ENCODE measurements at regions not wholly inside any gene's neighbourhood (a gene's known extent, or its start where the extent isn't known, plus 50 kb on each side); places are given as distances from the start of the nearest gene placed in this dataset.

- H3K4me1 ChIP-seq (ENCODE audit: low read depth) = peaks cover 22% of the 10 kb centered on the region
- no peak overlapping the region for H3K4me3 ChIP-seq
- no peak overlapping the region for H3K27ac ChIP-seq
- TF ChIP-seq, protein P1, sequence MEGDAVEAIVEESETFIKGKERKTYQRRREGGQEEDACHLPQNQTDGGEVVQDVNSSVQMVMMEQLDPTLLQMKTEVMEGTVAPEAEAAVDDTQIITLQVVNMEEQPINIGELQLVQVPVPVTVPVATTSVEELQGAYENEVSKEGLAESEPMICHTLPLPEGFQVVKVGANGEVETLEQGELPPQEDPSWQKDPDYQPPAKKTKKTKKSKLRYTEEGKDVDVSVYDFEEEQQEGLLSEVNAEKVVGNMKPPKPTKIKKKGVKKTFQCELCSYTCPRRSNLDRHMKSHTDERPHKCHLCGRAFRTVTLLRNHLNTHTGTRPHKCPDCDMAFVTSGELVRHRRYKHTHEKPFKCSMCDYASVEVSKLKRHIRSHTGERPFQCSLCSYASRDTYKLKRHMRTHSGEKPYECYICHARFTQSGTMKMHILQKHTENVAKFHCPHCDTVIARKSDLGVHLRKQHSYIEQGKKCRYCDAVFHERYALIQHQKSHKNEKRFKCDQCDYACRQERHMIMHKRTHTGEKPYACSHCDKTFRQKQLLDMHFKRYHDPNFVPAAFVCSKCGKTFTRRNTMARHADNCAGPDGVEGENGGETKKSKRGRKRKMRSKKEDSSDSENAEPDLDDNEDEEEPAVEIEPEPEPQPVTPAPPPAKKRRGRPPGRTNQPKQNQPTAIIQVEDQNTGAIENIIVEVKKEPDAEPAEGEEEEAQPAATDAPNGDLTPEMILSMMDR (IDR thresholded peaks at IDR 0.05; ENCODE audit: low read depth, low read length) = no peak
- H3K36me3 ChIP-seq = no peaks in the 10 kb centered on the region
- DNase-seq (ENCODE audit: low read depth in 1 of 2, low spot score in 1 of 2) = no peak
- no peaks in the 10 kb centered on the region for H3K27me3 ChIP-seq
- H3K9me3 ChIP-seq (ENCODE audit: low read depth) = no peaks in the 10 kb centered on the region
Observed at GRCh38 chrX:117376460-117376859, 740.1 kb downstream of the KLHL13 start.

DNA sequence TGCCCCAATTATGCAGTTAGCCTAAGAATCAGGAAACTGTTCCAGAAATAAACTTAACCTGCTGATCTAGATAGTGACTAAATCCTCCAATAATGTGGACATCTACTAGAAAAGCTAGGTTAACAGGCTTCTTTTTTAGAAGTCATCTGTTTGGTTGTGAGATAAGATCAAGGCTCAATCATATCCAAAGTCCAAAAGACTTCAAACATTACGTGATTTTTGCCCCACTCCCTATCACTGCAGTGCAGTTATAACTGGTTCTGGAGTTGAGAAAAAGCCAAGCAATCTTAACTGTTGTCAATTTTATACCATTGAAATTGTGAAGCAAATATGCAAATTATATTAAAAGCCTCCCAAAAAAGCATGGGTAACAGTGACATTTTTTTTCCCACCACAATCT is 781.4 kb downstream of the KLHL13 start:
- H3K4me3 ChIP-seq = no peak overlapping the region
- H3K36me3 ChIP-seq = no peaks in the 10 kb centered on the region
- no peak for DNase-seq (ENCODE audit: low read depth in 1 of 2, low spot score in 1 of 2)
- TF ChIP-seq, protein P1 (IDR thresholded peaks at IDR 0.05; ENCODE audit: low read depth, low read length) = no peak
- H3K4me1 ChIP-seq (ENCODE audit: low read depth) = no peaks in the 10 kb centered on the region
- no peaks in the 10 kb centered on the region for H3K27me3 ChIP-seq
- no peaks in the 10 kb centered on the region for H3K9me3 ChIP-seq (ENCODE audit: low read depth)
- no peak overlapping the region for H3K27ac ChIP-seq

GRCh38 chrX:117327373-117327772 is 789.2 kb downstream of the KLHL13 start:
- H3K4me1 ChIP-seq (ENCODE audit: low read depth) = no peaks in the 10 kb centered on the region
- no peaks in the 10 kb centered on the region for H3K27me3 ChIP-seq
- H3K4me3 ChIP-seq = no peak overlapping the region
- DNase-seq (ENCODE audit: low read depth in 1 of 2, low spot score in 1 of 2) = no peak
- H3K36me3 ChIP-seq = no peaks in the 10 kb centered on the region
- no peaks in the 10 kb centered on the region for H3K9me3 ChIP-seq (ENCODE audit: low read depth)
- TF ChIP-seq, protein P1 (IDR thresholded peaks at IDR 0.05; ENCODE audit: low read depth, low read length) = no peak
- no peak overlapping the region for H3K27ac ChIP-seq

DNA sequence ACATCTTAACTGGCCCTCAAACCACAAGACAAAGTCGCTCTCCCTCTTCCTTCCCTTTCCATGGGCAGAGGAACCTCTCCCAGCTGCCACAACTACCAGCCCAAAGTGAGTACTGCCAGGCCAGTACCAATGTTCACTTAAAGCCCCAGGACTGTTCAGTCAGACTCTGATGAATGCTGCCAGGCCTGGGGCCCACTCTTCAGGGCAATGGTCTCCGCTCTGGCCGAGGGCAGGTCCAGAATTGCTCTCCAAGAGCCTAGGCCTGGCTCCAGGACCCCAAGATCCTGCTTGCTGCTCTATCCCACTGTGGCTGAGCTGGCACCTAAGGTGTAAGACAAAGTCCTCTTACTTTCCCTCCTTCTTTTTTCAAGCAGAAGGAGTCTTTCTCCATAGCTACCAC is 790.9 kb downstream of the KLHL13 start:
- no peak overlapping the region for H3K4me3 ChIP-seq
- H3K4me1 ChIP-seq (ENCODE audit: low read depth) = no peaks in the 10 kb centered on the region
- TF ChIP-seq, protein P1 (IDR thresholded peaks at IDR 0.05; ENCODE audit: low read depth, low read length) = no peak
- H3K27me3 ChIP-seq = no peaks in the 10 kb centered on the region
- no peaks in the 10 kb centered on the region for H3K9me3 ChIP-seq (ENCODE audit: low read depth)
- no peak for DNase-seq (ENCODE audit: low read depth in 1 of 2, low spot score in 1 of 2)
- H3K27ac ChIP-seq = no peak overlapping the region
- H3K36me3 ChIP-seq = no peaks in the 10 kb centered on the region

GRCh38 chrX:117305168-117305766 is 811.3 kb downstream of the KLHL13 start:
- Histone ChIP-seq H3K27me3 (no peaks in the 10 kb centered on the region), H3K27ac (no peak overlapping the region), H3K4me3 (no peak overlapping the region), H3K9me3 (ENCODE audit: low read depth) (no peaks in the 10 kb centered on the region), H3K36me3 (no peaks in the 10 kb centered on the region), H3K4me1 (ENCODE audit: low read depth) (no peaks in the 10 kb centered on the region)
- no peak for DNase-seq (ENCODE audit: low read depth in 1 of 2, low spot score in 1 of 2)
- TF ChIP-seq, protein P1 (IDR thresholded peaks at IDR 0.05; ENCODE audit: low read depth, low read length) = no peak

All from cardiac muscle cell (in vitro differentiated cells and primary cell).